ENCODE measurements at regions not wholly inside any gene's neighbourhood (a gene's known extent, or its start where the extent isn't known, plus 50 kb on each side); places are given as distances from the start of the nearest gene placed in this dataset.

DNA sequence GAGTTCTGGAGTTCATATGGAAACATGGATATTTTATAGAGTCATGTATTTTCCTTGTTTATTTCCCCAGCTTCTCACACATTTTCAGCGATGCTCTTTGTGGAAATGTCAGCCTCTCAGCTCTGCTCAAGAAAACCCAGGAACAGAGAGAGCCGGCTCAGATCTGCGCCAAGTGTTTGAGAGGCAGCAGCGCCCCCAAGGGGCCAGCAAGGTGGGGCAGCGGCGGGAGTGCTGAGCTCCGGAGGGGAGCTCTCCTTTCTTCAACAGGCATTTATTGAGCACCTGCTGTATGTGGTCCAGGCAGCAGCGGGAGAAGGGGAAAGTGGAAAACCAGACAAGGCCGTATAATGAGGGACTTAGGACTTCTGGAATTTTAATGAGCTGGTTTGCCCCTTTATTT is 421.1 kb upstream of the C16orf82 start:
- TF ChIP-seq CTCF (IDR thresholded peaks at IDR 0.05; ENCODE audit: low read depth, low read length): peak; percentile 57
- no peak for TF ChIP-seq EZH2phosphoT487 (IDR thresholded peaks at IDR 0.05; ENCODE audit: low read depth)

Data from OCI-LY3 (cell line).